ENCODE measurements at regions not wholly inside any gene's neighbourhood (a gene's known extent, or its start where the extent isn't known, plus 50 kb on each side); places are given as distances from the start of the nearest gene placed in this dataset.

DNA sequence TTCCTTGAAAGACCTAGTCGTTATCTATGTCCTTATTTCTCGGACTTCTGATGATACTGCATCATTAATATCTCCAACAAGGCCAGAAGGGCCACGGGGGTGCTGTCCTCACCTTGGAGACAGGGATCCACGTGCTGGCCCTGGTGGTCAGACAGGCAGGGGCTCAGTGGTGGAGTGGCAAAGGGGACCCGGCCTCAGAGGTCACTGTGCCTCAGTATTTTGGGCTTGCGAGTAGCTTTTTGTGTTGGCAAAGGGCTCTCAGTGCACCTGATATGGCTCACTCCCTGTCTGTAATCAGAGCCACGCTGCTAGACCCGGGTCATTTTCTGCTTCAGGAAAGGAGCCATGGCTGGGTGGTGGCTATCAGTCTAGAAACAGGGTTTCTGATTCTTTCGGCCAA is 135.1 kb downstream of the GADD45G start:
- no TSS peak for BruUV-seq (replicated peaks)
- TF ChIP-seq EZH2phosphoT487 (IDR thresholded peaks at IDR 0.05; ENCODE audit: borderline replicate concordance, low read depth, low read length) = no peak
- TF ChIP-seq, protein P1, sequence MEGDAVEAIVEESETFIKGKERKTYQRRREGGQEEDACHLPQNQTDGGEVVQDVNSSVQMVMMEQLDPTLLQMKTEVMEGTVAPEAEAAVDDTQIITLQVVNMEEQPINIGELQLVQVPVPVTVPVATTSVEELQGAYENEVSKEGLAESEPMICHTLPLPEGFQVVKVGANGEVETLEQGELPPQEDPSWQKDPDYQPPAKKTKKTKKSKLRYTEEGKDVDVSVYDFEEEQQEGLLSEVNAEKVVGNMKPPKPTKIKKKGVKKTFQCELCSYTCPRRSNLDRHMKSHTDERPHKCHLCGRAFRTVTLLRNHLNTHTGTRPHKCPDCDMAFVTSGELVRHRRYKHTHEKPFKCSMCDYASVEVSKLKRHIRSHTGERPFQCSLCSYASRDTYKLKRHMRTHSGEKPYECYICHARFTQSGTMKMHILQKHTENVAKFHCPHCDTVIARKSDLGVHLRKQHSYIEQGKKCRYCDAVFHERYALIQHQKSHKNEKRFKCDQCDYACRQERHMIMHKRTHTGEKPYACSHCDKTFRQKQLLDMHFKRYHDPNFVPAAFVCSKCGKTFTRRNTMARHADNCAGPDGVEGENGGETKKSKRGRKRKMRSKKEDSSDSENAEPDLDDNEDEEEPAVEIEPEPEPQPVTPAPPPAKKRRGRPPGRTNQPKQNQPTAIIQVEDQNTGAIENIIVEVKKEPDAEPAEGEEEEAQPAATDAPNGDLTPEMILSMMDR (conservative IDR thresholded peaks at IDR 0.05; ENCODE audit: low read length) = no peak
- H3K9me3 ChIP-seq (ENCODE audit: low read length) = no peaks in the 10 kb centered on the region
- H3K79me2 ChIP-seq (ENCODE audit: insufficient read depth, low read depth, low read length) = no peaks in the 10 kb centered on the region
- H3K4me1 ChIP-seq (ENCODE audit: insufficient read depth, low read length, poor library complexity, severe bottlenecking) = peaks cover 72% of the 10 kb centered on the region
- no peaks in the 10 kb centered on the region for H3K36me3 ChIP-seq (ENCODE audit: insufficient read depth, low read length)
- no peaks in the 10 kb centered on the region for H4K20me1 ChIP-seq (ENCODE audit: insufficient read depth, low read length)
- ChIA-PET CTCF (ENCODE audit: unreplicated experiment) (no interaction called here), POLR2A (interaction anchor here (0.6 to 1.2 kb wide), 5 partner anchors 11 to 1294 kb away, joined by 3 to 5 read pairs (median 4); no protein-coding TSS in a partner anchor)
- peak overlapping the region; percentile 82 for H3K4me2 ChIP-seq (ENCODE audit: low read length)
- no peak for DNase-seq (ENCODE audit: low spot score)
- peak overlapping the region; percentile 55 for H3K4me3 ChIP-seq (ENCODE audit: low read depth, low read length, poor library complexity, severe bottlenecking)
- H2AFZ ChIP-seq (ENCODE audit: low read length) = peak overlapping the region; percentile 81
- H3K9me2 ChIP-seq (ENCODE audit: insufficient read depth, low read length) = no peaks in the 10 kb centered on the region
- intact Hi-C loops (cut with micrococcal nuclease; ENCODE audit: unreplicated experiment) = loop anchor here (5.0 to 10.0 kb wide), 3 partner anchors 138 to 1065 kb away; partner anchors contain the start of gene SYK
- H3K27ac ChIP-seq (ENCODE audit: low read depth, low read length, poor library complexity, severe bottlenecking) = peak overlapping the region; percentile 93

GRCh38 chr9:89740722-89741121 is 135.9 kb downstream of the GADD45G start:
- no peaks in the 10 kb centered on the region for H3K9me3 ChIP-seq (ENCODE audit: low read length)
- no peaks in the 10 kb centered on the region for H3K36me3 ChIP-seq (ENCODE audit: insufficient read depth, low read length)
- DNase-seq (ENCODE audit: low spot score) = peak; percentile 84
- BruUV-seq (replicated peaks) = no TSS peak
- peak overlapping the region; percentile 93 for H3K27ac ChIP-seq (ENCODE audit: low read depth, low read length, poor library complexity, severe bottlenecking)
- peak overlapping the region; percentile 82 for H3K4me2 ChIP-seq (ENCODE audit: low read length)
- peaks cover 80% of the 10 kb centered on the region for H3K4me1 ChIP-seq (ENCODE audit: insufficient read depth, low read length, poor library complexity, severe bottlenecking)
- no peaks in the 10 kb centered on the region for H3K9me2 ChIP-seq (ENCODE audit: insufficient read depth, low read length)
- POLR2A ChIA-PET = interaction anchor here (0.6 to 1.2 kb wide), 3 partner anchors 12 to 1295 kb away, joined by 3 to 5 read pairs (median 4); no protein-coding TSS in a partner anchor
- no peaks in the 10 kb centered on the region for H3K79me2 ChIP-seq (ENCODE audit: insufficient read depth, low read depth, low read length)
- intact Hi-C loops (cut with micrococcal nuclease; ENCODE audit: unreplicated experiment) = loop anchor here (5.0 to 10.0 kb wide), 3 partner anchors 138 to 1064 kb away; partner anchors contain the start of gene SYK
- TF ChIP-seq, protein P1 (conservative IDR thresholded peaks at IDR 0.05; ENCODE audit: low read length) = no peak
- no peak for TF ChIP-seq EZH2phosphoT487 (IDR thresholded peaks at IDR 0.05; ENCODE audit: borderline replicate concordance, low read depth, low read length)
- H4K20me1 ChIP-seq (ENCODE audit: insufficient read depth, low read length) = no peaks in the 10 kb centered on the region
- CTCF ChIA-PET (ENCODE audit: unreplicated experiment) = no interaction called here
- peak overlapping the region; percentile 81 for H2AFZ ChIP-seq (ENCODE audit: low read length)
- H3K4me3 ChIP-seq (ENCODE audit: low read depth, low read length, poor library complexity, severe bottlenecking) = peak overlapping the region; percentile 55

- CTCF ChIA-PET (ENCODE audit: unreplicated experiment) = interaction anchor here (0.6 to 1.5 kb wide), 2 partner anchors 11 to 297 kb away, joined by 3 to 7 read pairs; no protein-coding TSS in a partner anchor
- no peaks in the 10 kb centered on the region for H3K79me2 ChIP-seq (ENCODE audit: insufficient read depth, low read depth, low read length)
- intact Hi-C loops (cut with micrococcal nuclease; ENCODE audit: unreplicated experiment) = loop anchor here (5.0 to 10.0 kb wide), 3 partner anchors 140 to 1062 kb away; partner anchors contain the start of gene SYK
- DNase-seq (ENCODE audit: low spot score) = no peak
- peak overlapping the region; percentile 73 for H2AFZ ChIP-seq (ENCODE audit: low read length)
- no peaks in the 10 kb centered on the region for H4K20me1 ChIP-seq (ENCODE audit: insufficient read depth, low read length)
- POLR2A ChIA-PET = interaction anchor here (0.6 to 2.4 kb wide), 6 partner anchors 9 to 417 kb away, joined by 3 to 7 read pairs (median 5); no protein-coding TSS in a partner anchor
- peaks cover 82% of the 10 kb centered on the region for H3K4me1 ChIP-seq (ENCODE audit: insufficient read depth, low read length, poor library complexity, severe bottlenecking)
- TF ChIP-seq, protein P1 (conservative IDR thresholded peaks at IDR 0.05; ENCODE audit: low read length) = no peak
- no peak for TF ChIP-seq EZH2phosphoT487 (IDR thresholded peaks at IDR 0.05; ENCODE audit: borderline replicate concordance, low read depth, low read length)
- peak overlapping the region; percentile 24 for H3K4me3 ChIP-seq (ENCODE audit: low read depth, low read length, poor library complexity, severe bottlenecking)
- peak overlapping the region; percentile 58 for H3K4me2 ChIP-seq (ENCODE audit: low read length)
- BruUV-seq (replicated peaks) = no TSS peak
- peak overlapping the region; percentile 93 for H3K27ac ChIP-seq (ENCODE audit: low read depth, low read length, poor library complexity, severe bottlenecking)
- H3K9me2 ChIP-seq (ENCODE audit: insufficient read depth, low read length) = no peaks in the 10 kb centered on the region
- H3K36me3 ChIP-seq (ENCODE audit: insufficient read depth, low read length) = no peaks in the 10 kb centered on the region
- H3K9me3 ChIP-seq (ENCODE audit: low read length) = no peaks in the 10 kb centered on the region
These were observed 137.8 kb downstream of the GADD45G start for GRCh38 chr9:89742660-89743059.

Data from OCI-LY7 (cell line).